A673 (cell line): ENCODE measurements at regions not wholly inside any gene's neighbourhood (a gene's known extent, or its start where the extent isn't known, plus 50 kb on each side); places are given as distances from the start of the nearest gene placed in this dataset.

ENCODE experiments used
- BruUV-seq: library from RNA; stranded (reverse); fragments of 400-500 nt; replicated peaks from 2 replicates; lab custom pipeline; 2021; lab: Mats Ljungman, UMichigan
- CTCF ChIA-PET: fragments of 300-600 bp; sonication (Branson Sonifier 250); formaldehyde crosslinking; loops from one replicate; lab custom pipeline; 2022; ENCODE audit warnings: antibody characterized with exemption; lab: Charles Lee
- POLR2A ChIA-PET: fragments of 300-600 bp; sonication (Branson Sonifier 250); formaldehyde crosslinking; loops from one replicate; lab custom pipeline; 2022; ENCODE audit warnings: antibody characterized with exemption; ENCODE audit not compliant: low non-redundant PET; lab: Charles Lee
- DNase-seq: peaks from one replicate; pipeline ENCODE4 v3.0.0-alpha.2; 2015; ENCODE audit warnings: low spot score
- H3K27ac ChIP-seq: fragments of 200-600 bp; sonication (generic); 2 replicates; pipeline ENCODE4 v1.5.1; 2016; ENCODE audit warnings: mixed run types, low read depth, mild to moderate bottlenecking, mixed read lengths, antibody characterized with exemption, low read length; ENCODE audit not compliant: poor library complexity, severe bottlenecking
- H3K27me3 ChIP-seq: fragments of 200-600 bp; sonication (generic); replicated peaks from 2 replicates; pipeline ENCODE4 v1.6.1; 2017; ENCODE audit warnings: mixed run types, low read depth, mild to moderate bottlenecking, mixed read lengths, antibody characterized with exemption, low read length; ENCODE audit not compliant: insufficient read depth, poor library complexity
- H3K36me3 ChIP-seq: fragments of 200-600 bp; sonication (generic); 2 replicates; pipeline ENCODE4 v1.6.1; 2016; ENCODE audit warnings: mixed run types, mild to moderate bottlenecking, mixed read lengths, antibody characterized with exemption, low read length; ENCODE audit not compliant: insufficient read depth, poor library complexity, severe bottlenecking
- H3K4me1 ChIP-seq: fragments of 200-600 bp; sonication (generic); 2 replicates; pipeline ENCODE4 v1.6.1; 2017; ENCODE audit warnings: mixed run types, mild to moderate bottlenecking, mixed read lengths, antibody characterized with exemption, low read length; ENCODE audit not compliant: insufficient read depth, poor library complexity, severe bottlenecking
- H3K4me3 ChIP-seq: fragments of 200-600 bp; sonication (generic); 2 replicates; pipeline ENCODE4 v1.5.1; 2016; ENCODE audit warnings: low read depth, mixed run types, mild to moderate bottlenecking, mixed read lengths, low read length; ENCODE audit not compliant: poor library complexity, severe bottlenecking
- H3K9me3 ChIP-seq: fragments of 200-600 bp; sonication (generic); 2 replicates; pipeline ENCODE4 v1.6.1; 2016; ENCODE audit warnings: mixed run types, low read depth, mild to moderate bottlenecking, mixed read lengths, antibody characterized with exemption, low read length; ENCODE audit not compliant: poor library complexity, severe bottlenecking
- CTCF ChIP-seq: fragments of 300-800, 200-600 bp; sonication (generic); conservative IDR thresholded peaks from 2 replicates; pipeline ENCODE4 v1.5.1; 2017; ENCODE audit warnings: low read depth, mild to moderate bottlenecking, antibody characterized with exemption, low read length, moderate library complexity, mixed read lengths
- EZH2 ChIP-seq: fragments of 200-600 bp; sonication (generic); IDR thresholded peaks from 2 replicates; pipeline ENCODE4 v1.6.1; 2017; ENCODE audit warnings: borderline replicate concordance, low read depth, mild to moderate bottlenecking, mixed read lengths, antibody characterized with exemption, low read length; ENCODE audit not compliant: poor library complexity, severe bottlenecking
- intact Hi-C: fragments of 100-400 bp; cut with micrococcal nuclease; formaldehyde crosslinking; loops from one replicate; pipeline ENCODE4 v1.10.0; 2022; ENCODE audit not compliant: unreplicated experiment

- intact Hi-C loops, result no loop called here
- no peak overlapping the region for H3K27ac ChIP-seq
- CTCF ChIA-PET, result no interaction called here
These were observed 106.8 kb upstream of the PLET1 start for GRCh38 chr11:112367461-112367860.

GRCh38 chr11:112367895-112368294 is 107.2 kb upstream of the PLET1 start:
- Histone ChIP-seq H3K4me1 (no peaks in the 10 kb centered on the region), H3K27ac (no peak overlapping the region), H3K4me3 (no peak overlapping the region), H3K27me3 (no peaks in the 10 kb centered on the region), H3K9me3 (no peaks in the 10 kb centered on the region), H3K36me3 (no peaks in the 10 kb centered on the region)
- BruUV-seq, result no TSS peak
- CTCF ChIA-PET, result no interaction called here
- TF ChIP-seq CTCF (no peak), EZH2 (no peak)
- intact Hi-C loops, result no loop called here
- POLR2A ChIA-PET, result no interaction called here
- DNase-seq, result no peak

More at GRCh38 chr11:112367461-112367860, 106.8 kb upstream of the PLET1 start:
- no peaks in the 10 kb centered on the region for H3K27me3 ChIP-seq
- DNase-seq, result no peak
- H3K4me1 ChIP-seq, result no peaks in the 10 kb centered on the region
- no peak overlapping the region for H3K4me3 ChIP-seq
- POLR2A ChIA-PET, result no interaction called here
- TF ChIP-seq EZH2 (no peak), CTCF (no peak)
- no peaks in the 10 kb centered on the region for H3K36me3 ChIP-seq
- BruUV-seq, result no TSS peak
- no peaks in the 10 kb centered on the region for H3K9me3 ChIP-seq

- H3K27ac ChIP-seq, result no peak overlapping the region
- no peaks in the 10 kb centered on the region for H3K9me3 ChIP-seq
- no peaks in the 10 kb centered on the region for H3K4me1 ChIP-seq
- ChIA-PET CTCF (no interaction called here), POLR2A (no interaction called here)
- intact Hi-C loops, result no loop called here
- no TSS peak for BruUV-seq
- TF ChIP-seq EZH2 (no peak), CTCF (no peak)
- H3K4me3 ChIP-seq, result no peak overlapping the region
- H3K36me3 ChIP-seq, result no peaks in the 10 kb centered on the region
- H3K27me3 ChIP-seq, result no peaks in the 10 kb centered on the region
- no peak for DNase-seq
These were observed 107.7 kb upstream of the PLET1 start for GRCh38 chr11:112368381-112368780.
